SK-N-SH (cell line): ENCODE measurements at regions not wholly inside any gene's neighbourhood (a gene's known extent, or its start where the extent isn't known, plus 50 kb on each side); places are given as distances from the start of the nearest gene placed in this dataset.

Experiments
- CTCF ChIA-PET: fragments of 300-600, 350-600 bp; formaldehyde crosslinking; extraction: SDS; loops from one replicate; lab custom pipeline; 2021; lab: Yijun Ruan, JAX
- POLR2A ChIA-PET: fragments of 350-600 bp; sonication (Branson Sonifier 250); formaldehyde crosslinking; extraction: SDS; loops from one replicate; lab custom pipeline; 2020; ENCODE audit warnings: antibody characterized with exemption, inconsistent platforms; lab: Yijun Ruan, JAX
- DNase-seq: peaks from one replicate; pipeline ENCODE4 v3.0.0; 2012
- H2AFZ ChIP-seq: fragments of 200-600 bp; sonication (generic); 2 replicates; pipeline ENCODE4 v1.8.1; 2016; ENCODE audit warnings: antibody characterized with exemption, mild to moderate bottlenecking, low read depth
- H3F3A ChIP-seq: fragments of 200-600 bp; sonication (generic); replicated peaks from 2 replicates; pipeline ENCODE3; 2016; ENCODE audit warnings: antibody characterized with exemption, mild to moderate bottlenecking; ENCODE audit not compliant: insufficient read depth
- H3K27ac ChIP-seq, 2 experiments: fragments of 200-500 bp in 1 of 2; fragments of 200-600 bp in 1 of 2; sonication (Bioruptor generic) in 1 of 2; sonication (generic), shearing (Covaris generic) in 1 of 2; 2 replicates each; pipeline versions ENCODE4 v1.5.1 to v1.6.1; 2014 to 2016; ENCODE audit warnings: low read depth in 2 of 2, inconsistent platforms in 1 of 2, low read length in 1 of 2, mild to moderate bottlenecking in 1 of 2, mixed read lengths in 1 of 2
- H3K27me3 ChIP-seq: fragments of 200-600 bp; sonication (generic), shearing (Covaris generic); 2 replicates; pipeline ENCODE4 v1.6.1; 2016; ENCODE audit warnings: mixed run types; ENCODE audit not compliant: insufficient read depth
- H3K36me3 ChIP-seq, 2 experiments: fragments of 200-500 bp in 1 of 2; fragments of 200-600 bp in 1 of 2; sonication (Bioruptor generic) in 1 of 2; sonication (generic) in 1 of 2; replicated peaks in 1 of 2; 2 replicates each; pipeline versions ENCODE3 to v1.5.1; 2014 to 2016; ENCODE audit warnings: low read length in 1 of 2, mild to moderate bottlenecking in 1 of 2; ENCODE audit not compliant: insufficient read depth in 2 of 2, control insufficient read depth in 1 of 2
- H3K4me1 ChIP-seq, 2 experiments: fragments of 200-500 bp in 1 of 2; fragments of 200-600 bp in 1 of 2; sonication (Bioruptor generic) in 1 of 2; sonication (generic), shearing (Covaris generic) in 1 of 2; 2 replicates each; pipeline versions ENCODE4 v1.5.1 to v1.6.1; 2014 to 2016; ENCODE audit warnings: low read depth in 1 of 2, low read length in 1 of 2, mixed run types in 1 of 2; ENCODE audit not compliant: insufficient read depth in 2 of 2, control insufficient read depth in 1 of 2
- H3K4me2 ChIP-seq: fragments of 200-600 bp; sonication (generic), shearing (Covaris generic); 2 replicates; pipeline ENCODE4 v1.6.1; 2017; ENCODE audit warnings: mixed run types
- H3K4me3 ChIP-seq, 2 experiments: fragments of 200-500 bp in 1 of 2; fragments of 200-600 bp in 1 of 2; sonication (Bioruptor generic) in 1 of 2; sonication (generic), shearing (Covaris generic) in 1 of 2; 2 replicates each; pipeline versions ENCODE4 v1.5.1 to v1.8.1; 2014 to 2016; ENCODE audit warnings: low read depth in 2 of 2, inconsistent platforms in 1 of 2, low read length in 1 of 2, mild to moderate bottlenecking in 1 of 2, mixed read lengths in 1 of 2, moderate library complexity in 1 of 2
- H3K79me2 ChIP-seq: fragments of 200-600 bp; sonication (generic); 2 replicates; pipeline ENCODE4 v1.8.1; 2017; ENCODE audit warnings: mild to moderate bottlenecking; ENCODE audit not compliant: insufficient read depth
- H3K9ac ChIP-seq: fragments of 200-600 bp; sonication (generic); 2 replicates; pipeline ENCODE4 v1.6.1; 2017; ENCODE audit warnings: mixed run types
- H3K9me2 ChIP-seq: fragments of 200-600 bp; sonication (generic); 2 replicates; pipeline ENCODE4 v1.6.1; 2017; ENCODE audit warnings: mixed run types
- H3K9me3 ChIP-seq: fragments of 200-600 bp; sonication (generic); 2 replicates; pipeline ENCODE4 v1.6.1; 2017; ENCODE audit warnings: mixed run types, mild to moderate bottlenecking, moderate library complexity
- H4K20me1 ChIP-seq: fragments of 200-600 bp; sonication (generic); 2 replicates; pipeline ENCODE4 v1.6.1; 2017; ENCODE audit warnings: mild to moderate bottlenecking, mixed run types; ENCODE audit not compliant: insufficient read depth
- EZH2phosphoT487 ChIP-seq: fragments of 200-600 bp; sonication (generic); IDR thresholded peaks from 2 replicates; pipeline ENCODE4 v1.6.1; 2017; ENCODE audit warnings: low read depth, mixed run types, mild to moderate bottlenecking, antibody characterized with exemption, moderate library complexity, borderline replicate concordance
- FOSL2 ChIP-seq: IDR thresholded peaks from 2 replicates; pipeline ENCODE4 v1.4.0; 2012; ENCODE audit warnings: low read depth, mild to moderate bottlenecking, moderate library complexity, borderline replicate concordance
- FOXM1 ChIP-seq: IDR thresholded peaks from 2 replicates; pipeline ENCODE4 v1.4.0; 2012; ENCODE audit warnings: low read depth, mild to moderate bottlenecking
- MEF2A ChIP-seq: IDR thresholded peaks from 2 replicates; pipeline ENCODE4 v1.4.0; 2012; ENCODE audit warnings: low read depth, borderline replicate concordance
- NFIC ChIP-seq: IDR thresholded peaks from 2 replicates; pipeline ENCODE4 v1.4.0; 2012; ENCODE audit warnings: borderline replicate concordance
- RAD21 ChIP-seq: IDR thresholded peaks from 2 replicates; pipeline ENCODE4 v1.6.1; 2012; ENCODE audit warnings: mild to moderate bottlenecking, low read length
- RCOR1 ChIP-seq: fragments of 150-350 bp; IDR thresholded peaks from 2 replicates; pipeline ENCODE4 v1.6.1; 2017; ENCODE audit warnings: antibody characterized with exemption, low read length
- RXRA ChIP-seq: IDR thresholded peaks from 2 replicates; pipeline ENCODE4 v1.4.0; 2012; ENCODE audit warnings: low read depth, mild to moderate bottlenecking, borderline replicate concordance
- TEAD4 ChIP-seq: IDR thresholded peaks from 2 replicates; pipeline ENCODE4 v1.4.0; 2012; ENCODE audit warnings: mild to moderate bottlenecking, borderline replicate concordance; ENCODE audit not compliant: insufficient read depth
- WGBS: methylation state at CpG from one replicate; pipeline ENCODE4 v1.1.6; 2017; ENCODE audit warnings: low lambda C conversion rate; 5-methylcytosine and 5-hydroxymethylcytosine counted together
- TF ChIP-seq, protein P1 (sequence below): fragments of 200-600 bp; sonication (generic); IDR thresholded peaks from 2 replicates; pipeline ENCODE4 v1.6.1; 2017; ENCODE audit warnings: antibody characterized with exemption, mild to moderate bottlenecking, moderate library complexity
- TF ChIP-seq, protein P2 (sequence below): IDR thresholded peaks from 2 replicates; pipeline ENCODE4 v1.4.0; 2012; ENCODE audit warnings: low read depth
- TF ChIP-seq, protein P3 (sequence below): fragments of 150-350 bp; IDR thresholded peaks from 2 replicates; pipeline ENCODE4 v1.6.1; 2016; ENCODE audit warnings: mild to moderate bottlenecking, low read depth, low read length

DNA sequence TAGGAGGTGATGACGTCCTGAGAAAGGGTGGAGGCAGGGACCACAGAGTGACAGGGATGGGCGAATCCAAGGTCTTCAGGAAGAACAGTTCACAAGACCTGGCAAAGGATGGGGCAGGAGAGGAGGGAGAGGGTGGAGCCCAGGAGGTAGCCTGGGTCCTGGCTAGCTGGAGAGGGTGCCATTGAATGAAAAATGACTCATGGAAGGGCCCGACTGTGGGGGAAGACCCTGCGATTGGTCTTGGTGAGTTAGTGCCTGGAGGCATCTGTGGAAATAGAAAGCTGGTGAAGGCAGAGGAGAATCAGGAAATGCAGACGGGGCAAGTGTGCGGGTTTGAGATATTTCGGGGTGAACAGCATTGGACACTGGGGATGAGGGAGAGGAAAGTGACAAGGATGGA, 60.3 kb upstream of the SLC45A1 start:
- CTCF ChIA-PET: no interaction called here
- Histone ChIP-seq H3K4me2 (no peak overlapping the region), H4K20me1 (no peaks in the 10 kb centered on the region), H3F3A (no peaks in the 10 kb centered on the region), H3K9me3 (no peaks in the 10 kb centered on the region), H2AFZ (no peak overlapping the region), H3K79me2 (no peaks in the 10 kb centered on the region), H3K27me3 (no peaks in the 10 kb centered on the region), H3K9me2 (no peaks in the 10 kb centered on the region), H3K27ac (no peak overlapping the region), H3K4me1 (0 out of 4 replicates have a peak, but pooled peaks cover 0 to 4% of the 10 kb centered on the region in 2 experiments), H3K9ac (no peak overlapping the region), H3K4me3 (no peak overlapping the region), H3K36me3 (no peaks in the 10 kb centered on the region)
- DNase-seq: no peak
- TF ChIP-seq NFIC: no peak
- no peak for TF ChIP-seq RAD21
- no peak for TF ChIP-seq MEF2A
- TF ChIP-seq TEAD4: no peak
- WGBS: 83% methylated on average over 7 of the region's 7 CpGs
- POLR2A ChIA-PET: no interaction called here

DNA sequence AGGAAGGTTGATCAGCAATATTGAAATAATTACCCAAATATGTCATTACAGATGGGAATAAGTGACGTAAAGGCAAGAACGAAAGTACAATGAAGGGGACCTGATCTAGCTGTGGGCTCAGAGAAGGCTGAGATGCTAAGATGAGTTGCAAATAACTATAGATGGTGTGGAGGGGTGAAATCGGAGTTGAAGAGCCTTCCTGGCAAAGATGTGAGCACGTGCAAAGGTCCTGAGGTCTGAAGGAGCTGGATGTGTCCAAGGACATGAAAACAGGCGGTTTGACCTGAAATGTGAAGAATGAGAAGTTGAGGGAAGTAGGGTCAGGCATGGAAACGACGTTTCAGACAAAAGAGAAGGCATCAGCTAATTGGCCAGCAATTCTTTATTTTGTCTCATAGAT, 61.6 kb upstream of the SLC45A1 start:
- no peak for DNase-seq
- no peak overlapping the region for H3K27ac ChIP-seq
- no peaks in the 10 kb centered on the region for H3K9me2 ChIP-seq
- ChIA-PET POLR2A (interaction anchor here (0.7 kb wide), 1 partner anchor 10 kb away, joined by 3 read pairs; no protein-coding TSS in a partner anchor), CTCF (no interaction called here)
- 0 out of 4 replicates have a peak, but pooled peaks cover 0 to 4% of the 10 kb centered on the region in 2 experiments for H3K4me1 ChIP-seq
- no peaks in the 10 kb centered on the region for H3K79me2 ChIP-seq
- no peak overlapping the region for H3K9ac ChIP-seq
- 81% methylated on average over 7 of the region's 7 CpGs for WGBS
- no peaks in the 10 kb centered on the region for H3F3A ChIP-seq
- no peaks in the 10 kb centered on the region for H4K20me1 ChIP-seq
- no peak for TF ChIP-seq RCOR1
- TF ChIP-seq EZH2phosphoT487: no peak
- TF ChIP-seq, protein P1, sequence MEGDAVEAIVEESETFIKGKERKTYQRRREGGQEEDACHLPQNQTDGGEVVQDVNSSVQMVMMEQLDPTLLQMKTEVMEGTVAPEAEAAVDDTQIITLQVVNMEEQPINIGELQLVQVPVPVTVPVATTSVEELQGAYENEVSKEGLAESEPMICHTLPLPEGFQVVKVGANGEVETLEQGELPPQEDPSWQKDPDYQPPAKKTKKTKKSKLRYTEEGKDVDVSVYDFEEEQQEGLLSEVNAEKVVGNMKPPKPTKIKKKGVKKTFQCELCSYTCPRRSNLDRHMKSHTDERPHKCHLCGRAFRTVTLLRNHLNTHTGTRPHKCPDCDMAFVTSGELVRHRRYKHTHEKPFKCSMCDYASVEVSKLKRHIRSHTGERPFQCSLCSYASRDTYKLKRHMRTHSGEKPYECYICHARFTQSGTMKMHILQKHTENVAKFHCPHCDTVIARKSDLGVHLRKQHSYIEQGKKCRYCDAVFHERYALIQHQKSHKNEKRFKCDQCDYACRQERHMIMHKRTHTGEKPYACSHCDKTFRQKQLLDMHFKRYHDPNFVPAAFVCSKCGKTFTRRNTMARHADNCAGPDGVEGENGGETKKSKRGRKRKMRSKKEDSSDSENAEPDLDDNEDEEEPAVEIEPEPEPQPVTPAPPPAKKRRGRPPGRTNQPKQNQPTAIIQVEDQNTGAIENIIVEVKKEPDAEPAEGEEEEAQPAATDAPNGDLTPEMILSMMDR: no peak
- no peak for TF ChIP-seq RAD21
- TF ChIP-seq, protein P2, sequence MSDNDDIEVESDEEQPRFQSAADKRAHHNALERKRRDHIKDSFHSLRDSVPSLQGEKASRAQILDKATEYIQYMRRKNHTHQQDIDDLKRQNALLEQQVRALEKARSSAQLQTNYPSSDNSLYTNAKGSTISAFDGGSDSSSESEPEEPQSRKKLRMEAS: no peak
- TF ChIP-seq RXRA: no peak
- no peak for TF ChIP-seq FOSL2
- TF ChIP-seq TEAD4: no peak
- H2AFZ ChIP-seq: no peak overlapping the region
- H3K9me3 ChIP-seq: no peaks in the 10 kb centered on the region
- H3K36me3 ChIP-seq: no peaks in the 10 kb centered on the region
- no peak overlapping the region for H3K4me3 ChIP-seq
- H3K27me3 ChIP-seq: no peaks in the 10 kb centered on the region
- H3K4me2 ChIP-seq: no peak overlapping the region

DNA sequence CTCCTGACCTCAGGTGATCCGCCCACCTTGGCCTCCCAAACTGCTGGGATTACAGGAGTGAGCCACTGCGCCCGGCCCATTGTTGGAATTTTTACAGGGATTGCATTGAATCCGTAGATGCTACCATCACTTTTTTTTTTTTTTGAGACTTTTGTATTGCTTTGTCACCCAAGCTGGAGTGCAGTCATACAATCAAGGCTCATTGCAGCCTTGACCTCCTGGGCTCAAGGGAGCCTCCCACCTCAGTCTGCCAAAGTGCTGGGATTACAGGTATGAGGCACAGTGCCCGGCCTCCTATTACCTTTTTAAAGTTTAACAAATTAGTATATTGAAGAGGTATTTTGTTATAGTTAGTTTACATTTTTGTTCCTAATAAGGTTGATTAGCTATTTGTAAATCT, 62.2 kb upstream of the SLC45A1 start:
- Histone ChIP-seq H3K79me2 (no peaks in the 10 kb centered on the region), H3K9me3 (no peaks in the 10 kb centered on the region), H3K27ac (no peak overlapping the region), H3K4me3 (no peak overlapping the region), H3K36me3 (no peaks in the 10 kb centered on the region), H4K20me1 (no peaks in the 10 kb centered on the region), H2AFZ (no peak overlapping the region), H3K9me2 (no peaks in the 10 kb centered on the region), H3K27me3 (no peaks in the 10 kb centered on the region), H3K4me2 (no peak overlapping the region), H3F3A (no peaks in the 10 kb centered on the region), H3K4me1 (0 out of 4 replicates have a peak, but pooled peaks cover 0 to 4% of the 10 kb centered on the region in 2 experiments), H3K9ac (no peak overlapping the region)
- TF ChIP-seq, protein P3, sequence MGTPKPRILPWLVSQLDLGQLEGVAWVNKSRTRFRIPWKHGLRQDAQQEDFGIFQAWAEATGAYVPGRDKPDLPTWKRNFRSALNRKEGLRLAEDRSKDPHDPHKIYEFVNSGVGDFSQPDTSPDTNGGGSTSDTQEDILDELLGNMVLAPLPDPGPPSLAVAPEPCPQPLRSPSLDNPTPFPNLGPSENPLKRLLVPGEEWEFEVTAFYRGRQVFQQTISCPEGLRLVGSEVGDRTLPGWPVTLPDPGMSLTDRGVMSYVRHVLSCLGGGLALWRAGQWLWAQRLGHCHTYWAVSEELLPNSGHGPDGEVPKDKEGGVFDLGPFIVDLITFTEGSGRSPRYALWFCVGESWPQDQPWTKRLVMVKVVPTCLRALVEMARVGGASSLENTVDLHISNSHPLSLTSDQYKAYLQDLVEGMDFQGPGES: no peak
- no peak for TF ChIP-seq FOXM1
- no peak for TF ChIP-seq EZH2phosphoT487
- DNase-seq: no peak
- ChIA-PET POLR2A (interaction anchor here (0.6 kb wide), 1 partner anchor 463 kb away, joined by 3 read pairs; no protein-coding TSS in a partner anchor), CTCF (no interaction called here)
- 93% methylated on average over 5 of the region's 5 CpGs for WGBS
